PFSK-1 (cell line): ENCODE measurements at regions not wholly inside any gene's neighbourhood (a gene's known extent, or its start where the extent isn't known, plus 50 kb on each side); places are given as distances from the start of the nearest gene placed in this dataset.

ENCODE experiments used
- POLR2AphosphoS5 ChIP-seq: IDR thresholded peaks from 2 replicates; pipeline ENCODE4 v1.6.1; 2012; ENCODE audit warnings: low read depth, mild to moderate bottlenecking, control low read depth, low read length, moderate library complexity
- TAF1 ChIP-seq: IDR thresholded peaks from 2 replicates; pipeline ENCODE4 v1.6.1; 2012; ENCODE audit warnings: low read length, control low read depth, borderline replicate concordance; ENCODE audit not compliant: insufficient read depth
- TF ChIP-seq, protein P1 (sequence below), 2 experiments: IDR thresholded peaks; 2 replicates each; pipeline versions ENCODE4 v1.6.1 to v1.8.0; 2011 to 2012; ENCODE audit warnings: low read depth in 2 of 2, low read length in 2 of 2, control low read depth in 1 of 2, inconsistent platforms in 1 of 2, mild to moderate bottlenecking in 1 of 2, moderate library complexity in 1 of 2; ENCODE audit not compliant: insufficient read depth in 1 of 2

DNA sequence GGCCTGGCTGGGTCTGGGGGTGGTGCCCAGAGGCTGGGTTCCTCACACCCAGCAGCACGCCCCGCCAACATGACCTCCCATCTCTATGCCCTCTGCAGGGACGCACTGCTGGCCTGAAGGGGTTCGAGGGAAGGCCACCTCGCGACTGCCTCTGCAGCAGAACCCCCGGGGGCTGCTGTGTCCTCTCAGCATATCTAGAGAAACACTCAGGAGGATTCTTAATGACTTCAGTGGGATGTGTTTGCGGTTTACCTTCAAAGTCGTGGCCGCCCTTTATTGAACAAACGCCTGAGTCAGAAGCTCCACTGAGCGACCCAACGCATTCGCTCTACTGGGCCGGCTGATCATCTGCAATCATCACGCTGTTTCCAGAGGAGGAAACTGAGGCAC lies 54.8 kb upstream of the GATA5 start:
- TF ChIP-seq, protein P1, sequence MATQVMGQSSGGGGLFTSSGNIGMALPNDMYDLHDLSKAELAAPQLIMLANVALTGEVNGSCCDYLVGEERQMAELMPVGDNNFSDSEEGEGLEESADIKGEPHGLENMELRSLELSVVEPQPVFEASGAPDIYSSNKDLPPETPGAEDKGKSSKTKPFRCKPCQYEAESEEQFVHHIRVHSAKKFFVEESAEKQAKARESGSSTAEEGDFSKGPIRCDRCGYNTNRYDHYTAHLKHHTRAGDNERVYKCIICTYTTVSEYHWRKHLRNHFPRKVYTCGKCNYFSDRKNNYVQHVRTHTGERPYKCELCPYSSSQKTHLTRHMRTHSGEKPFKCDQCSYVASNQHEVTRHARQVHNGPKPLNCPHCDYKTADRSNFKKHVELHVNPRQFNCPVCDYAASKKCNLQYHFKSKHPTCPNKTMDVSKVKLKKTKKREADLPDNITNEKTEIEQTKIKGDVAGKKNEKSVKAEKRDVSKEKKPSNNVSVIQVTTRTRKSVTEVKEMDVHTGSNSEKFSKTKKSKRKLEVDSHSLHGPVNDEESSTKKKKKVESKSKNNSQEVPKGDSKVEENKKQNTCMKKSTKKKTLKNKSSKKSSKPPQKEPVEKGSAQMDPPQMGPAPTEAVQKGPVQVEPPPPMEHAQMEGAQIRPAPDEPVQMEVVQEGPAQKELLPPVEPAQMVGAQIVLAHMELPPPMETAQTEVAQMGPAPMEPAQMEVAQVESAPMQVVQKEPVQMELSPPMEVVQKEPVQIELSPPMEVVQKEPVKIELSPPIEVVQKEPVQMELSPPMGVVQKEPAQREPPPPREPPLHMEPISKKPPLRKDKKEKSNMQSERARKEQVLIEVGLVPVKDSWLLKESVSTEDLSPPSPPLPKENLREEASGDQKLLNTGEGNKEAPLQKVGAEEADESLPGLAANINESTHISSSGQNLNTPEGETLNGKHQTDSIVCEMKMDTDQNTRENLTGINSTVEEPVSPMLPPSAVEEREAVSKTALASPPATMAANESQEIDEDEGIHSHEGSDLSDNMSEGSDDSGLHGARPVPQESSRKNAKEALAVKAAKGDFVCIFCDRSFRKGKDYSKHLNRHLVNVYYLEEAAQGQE (IDR thresholded peaks at IDR 0.05; ENCODE audit: insufficient read depth in 1 of 2, low read depth in 2 of 2, low read length in 2 of 2), result no peak
- no peak for TF ChIP-seq TAF1
- no peak for TF ChIP-seq POLR2AphosphoS5
